GM12878 (cell line): ENCODE measurements at regions not wholly inside any gene's neighbourhood (a gene's known extent, or its start where the extent isn't known, plus 50 kb on each side); places are given as distances from the start of the nearest gene placed in this dataset.

Source experiments
- ATAC-seq: fragments of 200-7000 bp; cut with Tn5 transposase; 3 replicates; pipeline ENCODE4 v1.9.1; 2020; ENCODE audit warnings: mild to moderate bottlenecking, moderate library complexity
- BruUV-seq: library from RNA; stranded (reverse); fragments of 400-500 nt; replicated peaks from 2 replicates; lab custom pipeline; 2021; lab: Mats Ljungman, UMichigan
- CTCF ChIA-PET: fragments of 300-600 bp; sonication (Branson Sonifier 250); formaldehyde crosslinking; extraction: SDS; loops from one replicate; lab custom pipeline; 2021; ENCODE audit warnings: inconsistent platforms; lab: Yijun Ruan, JAX
- POLR2A ChIA-PET: fragments of 350-600 bp; formaldehyde crosslinking; extraction: SDS; loops from one replicate; lab custom pipeline; 2021; ENCODE audit warnings: inconsistent platforms; lab: Charles Lee
- RAD21 ChIA-PET: fragments of 300-600 bp; sonication (Branson Sonifier 250); formaldehyde crosslinking; loops from one replicate; lab custom pipeline; 2023; ENCODE audit warnings: antibody characterized with exemption; ENCODE audit not compliant: unreplicated experiment; lab: Charles Lee
- SMC1A ChIA-PET: fragments of 300-600 bp; sonication (Branson Sonifier 250); formaldehyde crosslinking; loops from one replicate; lab custom pipeline; 2023; ENCODE audit not compliant: unreplicated experiment, uncharacterized antibody; lab: Charles Lee
- DNase-seq: peaks from one replicate; pipeline ENCODE4 v3.0.0-alpha.2; 2011; ENCODE audit warnings: low read depth, low spot score
- FAIRE-seq: peaks from 3 replicates; lab custom pipeline; 2011; peaks lifted over from hg19 to GRCh38; lab: Jason Lieb, UNC
- H2AFZ ChIP-seq: 2 replicates; pipeline ENCODE4 v1.6.0; 2011; ENCODE audit warnings: low read depth, low read length, control low read depth; ENCODE audit not compliant: control insufficient read depth
- H3K27ac ChIP-seq: 2 replicates; pipeline ENCODE4 v1.5.1; 2011; ENCODE audit warnings: control low read depth; ENCODE audit not compliant: control insufficient read depth, insufficient read depth
- H3K27me3 ChIP-seq, 2 experiments: replicated peaks in 1 of 2; 2 replicates each; pipeline versions ENCODE4 v1.6.0 to v1.6.1; 2011; ENCODE audit warnings: low read length in 1 of 2; ENCODE audit not compliant: control insufficient read depth in 2 of 2, insufficient read depth in 2 of 2
- H3K36me3 ChIP-seq, 2 experiments: 2 replicates each; pipeline ENCODE4 v1.5.1; 2011; ENCODE audit warnings: low read length in 1 of 2; ENCODE audit not compliant: control insufficient read depth in 2 of 2, insufficient read depth in 2 of 2
- H3K4me1 ChIP-seq: 2 replicates; pipeline ENCODE4 v1.6.1; 2011; ENCODE audit warnings: mild to moderate bottlenecking, low read length, moderate library complexity, mixed read lengths; ENCODE audit not compliant: control insufficient read depth, insufficient read depth
- H3K4me2 ChIP-seq: 2 replicates; pipeline ENCODE4 v1.6.0; 2011; ENCODE audit warnings: control low read depth; ENCODE audit not compliant: control insufficient read depth, insufficient read depth
- H3K4me3 ChIP-seq: fragments of 200-600 bp; sonication (generic); 2 replicates; pipeline ENCODE4 v1.5.1; 2016
- H3K79me2 ChIP-seq: 2 replicates; pipeline ENCODE4 v1.6.0; 2011; ENCODE audit warnings: low read length; ENCODE audit not compliant: control insufficient read depth, insufficient read depth
- H3K9ac ChIP-seq: 2 replicates; pipeline ENCODE4 v1.8.0; 2011; ENCODE audit warnings: low read length, control low read depth, mixed read lengths; ENCODE audit not compliant: control insufficient read depth, insufficient read depth
- H3K9me3 ChIP-seq: replicated peaks from 3 replicates; pipeline ENCODE4 v1.5.1; 2011; ENCODE audit warnings: mild to moderate bottlenecking, low read length; ENCODE audit not compliant: control insufficient read depth, insufficient read depth
- H4K20me1 ChIP-seq: 2 replicates; pipeline ENCODE4 v1.6.0; 2011; ENCODE audit not compliant: control insufficient read depth, insufficient read depth
- CEBPB ChIP-seq, 2 experiments: fragments of 150-350 bp in 1 of 2; IDR thresholded peaks; 2 replicates each; pipeline ENCODE4 v1.6.1; 2012 to 2014; ENCODE audit warnings: low read depth in 2 of 2, low read length in 2 of 2, borderline replicate concordance in 1 of 2, inconsistent platforms in 1 of 2
- JUND ChIP-seq: IDR thresholded peaks from 2 replicates; pipeline ENCODE4 v1.6.1; 2012; ENCODE audit warnings: low read depth, mild to moderate bottlenecking, low read length, improper control_type of control experiment, moderate library complexity
- MEF2B ChIP-seq: fragments of 450-650 bp; IDR thresholded peaks from 2 replicates; pipeline ENCODE4 v1.6.1; 2018; ENCODE audit warnings: mild to moderate bottlenecking, moderate library complexity; ENCODE audit not compliant: partially characterized antibody, poor library complexity, severe bottlenecking
- NFYB ChIP-seq: IDR thresholded peaks from 2 replicates; pipeline ENCODE4 v1.6.1; 2011; ENCODE audit warnings: low read depth, mild to moderate bottlenecking, low read length, improper control_type of control experiment, moderate library complexity; ENCODE audit not compliant: insufficient read depth
- NR2C2 ChIP-seq: IDR thresholded peaks from 2 replicates; pipeline ENCODE4 v1.6.1; 2011; ENCODE audit warnings: borderline replicate concordance, low read depth; ENCODE audit not compliant: control insufficient read depth, insufficient read length
- POLR2AphosphoS5 ChIP-seq: IDR thresholded peaks from 2 replicates; pipeline ENCODE4 v1.6.1; 2011; ENCODE audit warnings: mild to moderate bottlenecking, low read length, inconsistent platforms
- POU2F2 ChIP-seq: IDR thresholded peaks from 3 replicates; pipeline ENCODE4 v1.6.1; 2011; ENCODE audit warnings: low read depth, mild to moderate bottlenecking, low read length, borderline replicate concordance
- RUNX3 ChIP-seq: IDR thresholded peaks from 2 replicates; pipeline ENCODE4 v1.6.1; 2012; ENCODE audit warnings: low read length, inconsistent platforms
- SMAD1 ChIP-seq: fragments of 450-650 bp; IDR thresholded peaks from 2 replicates; pipeline ENCODE4 v1.6.1; 2018; ENCODE audit warnings: mild to moderate bottlenecking, low read depth; ENCODE audit not compliant: partially characterized antibody
- SRF ChIP-seq, 2 experiments: IDR thresholded peaks; 2 replicates each; pipeline ENCODE4 v1.6.1; 2011; ENCODE audit warnings: low read depth in 2 of 2, low read length in 2 of 2, mild to moderate bottlenecking in 1 of 2, moderate library complexity in 1 of 2
- ZSCAN29 ChIP-seq: fragments of 450-650 bp; IDR thresholded peaks from 2 replicates; pipeline ENCODE4 v1.6.1; 2017; ENCODE audit warnings: mild to moderate bottlenecking, moderate library complexity
- WGBS: methylation state at CpG from one replicate; pipeline ENCODE4 v1.1.6; 2016; ENCODE audit warnings: low lambda C conversion rate; ENCODE audit not compliant: insufficient replicate concordance, insufficient coverage; ENCODE audit errors: missing lambda C conversion rate; 5-methylcytosine and 5-hydroxymethylcytosine counted together
- in situ Hi-C: fragments of 300-500 bp; cut with MboI; formaldehyde crosslinking; loops from 9 replicates; pipeline ENCODE4 v1.14.3; 2018; ENCODE audit warnings: mixed read lengths
- intact Hi-C: fragments of 100-400 bp; cut with micrococcal nuclease; formaldehyde crosslinking; loops from one replicate; pipeline ENCODE4 v1.14.2; 2022; ENCODE audit not compliant: unreplicated experiment
- TF ChIP-seq, protein P1 (sequence below): fragments of 450-650 bp; IDR thresholded peaks from 2 replicates; pipeline ENCODE4 v1.6.1; 2017; ENCODE audit warnings: borderline replicate concordance
- TF ChIP-seq, protein P2 (sequence below): fragments of 450-650 bp; IDR thresholded peaks from 2 replicates; pipeline ENCODE4 v1.6.1; 2016; ENCODE audit warnings: mild to moderate bottlenecking, moderate library complexity, borderline replicate concordance

DNA sequence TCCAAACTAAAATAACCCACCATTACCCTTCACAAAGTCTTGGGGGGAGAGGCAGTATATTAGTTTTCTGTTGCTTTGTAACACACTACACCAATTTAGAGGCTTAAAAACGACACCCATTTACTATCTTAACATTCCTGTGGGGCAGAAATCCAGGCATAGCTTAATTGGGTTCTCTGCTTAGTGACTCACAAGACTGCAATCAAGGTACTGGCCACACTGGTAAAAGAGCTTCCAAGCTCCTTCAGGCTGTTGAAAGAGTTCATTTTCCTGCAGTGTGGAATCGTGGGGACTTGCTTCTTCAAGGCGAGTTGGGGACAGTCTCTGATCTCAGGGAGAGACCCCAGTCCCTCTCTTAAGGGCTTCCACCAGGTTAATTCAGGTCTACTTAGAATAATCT is 139.1 kb downstream of the XPNPEP1 start:
- WGBS, result 1% methylated on average over 3 of the region's 3 CpGs
- no peak for FAIRE-seq
- in situ Hi-C loops (no loop called here), intact Hi-C loops (no loop called here)
- Histone ChIP-seq H3K27me3 (no peaks in the 10 kb centered on the region), H3K36me3 (no peaks in the 10 kb centered on the region), H3K4me1 (no peaks in the 10 kb centered on the region), H3K9me3 (no peaks in the 10 kb centered on the region), H3K27ac (no peak overlapping the region), H4K20me1 (no peaks in the 10 kb centered on the region), H2AFZ (no peak overlapping the region), H3K4me3 (no peak overlapping the region), H3K4me2 (no peak overlapping the region), H3K9ac (no peak overlapping the region), H3K79me2 (no peaks in the 10 kb centered on the region)
- DNase-seq, result no peak
- RAD21 ChIA-PET, result no interaction called here
- no peak for TF ChIP-seq POU2F2
- TF ChIP-seq, protein P1, sequence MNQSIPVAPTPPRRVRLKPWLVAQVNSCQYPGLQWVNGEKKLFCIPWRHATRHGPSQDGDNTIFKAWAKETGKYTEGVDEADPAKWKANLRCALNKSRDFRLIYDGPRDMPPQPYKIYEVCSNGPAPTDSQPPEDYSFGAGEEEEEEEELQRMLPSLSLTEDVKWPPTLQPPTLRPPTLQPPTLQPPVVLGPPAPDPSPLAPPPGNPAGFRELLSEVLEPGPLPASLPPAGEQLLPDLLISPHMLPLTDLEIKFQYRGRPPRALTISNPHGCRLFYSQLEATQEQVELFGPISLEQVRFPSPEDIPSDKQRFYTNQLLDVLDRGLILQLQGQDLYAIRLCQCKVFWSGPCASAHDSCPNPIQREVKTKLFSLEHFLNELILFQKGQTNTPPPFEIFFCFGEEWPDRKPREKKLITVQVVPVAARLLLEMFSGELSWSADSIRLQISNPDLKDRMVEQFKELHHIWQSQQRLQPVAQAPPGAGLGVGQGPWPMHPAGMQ, result no peak
- TF ChIP-seq CEBPB (IDR thresholded peaks at IDR 0.05; ENCODE audit: borderline replicate concordance in 1 of 2, low read depth in 2 of 2, low read length in 2 of 2), result no peak
- no peak for TF ChIP-seq RUNX3
- CTCF ChIA-PET, result interaction anchor here (2.0 kb wide), 1 partner anchor 10 kb away, joined by 13 read pairs; no protein-coding TSS in a partner anchor
- SMC1A ChIA-PET, result no interaction called here
- no TSS peak for BruUV-seq
- ATAC-seq, result no peak
- POLR2A ChIA-PET, result no interaction called here

DNA sequence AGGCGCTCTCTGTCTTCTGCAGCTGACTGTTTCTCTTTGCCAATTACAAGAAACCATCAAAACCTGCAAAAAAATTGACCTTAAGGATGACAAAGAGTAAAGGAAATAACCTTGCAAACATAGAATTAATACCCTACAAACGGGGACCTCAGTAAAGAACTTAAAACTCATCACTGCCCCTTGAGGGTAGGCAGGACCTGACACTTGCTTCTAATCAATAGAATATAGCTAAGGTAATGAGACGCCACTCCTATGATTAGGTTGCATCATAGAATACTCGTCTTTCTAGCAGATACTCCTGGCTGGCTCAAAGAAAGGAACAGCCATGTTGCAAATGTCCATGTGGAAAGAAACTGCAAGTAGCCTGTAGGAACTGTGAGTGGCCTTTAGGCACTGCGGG is 140.0 kb downstream of the XPNPEP1 start:
- no peaks in the 10 kb centered on the region for H3K79me2 ChIP-seq
- no peak overlapping the region for H3K27ac ChIP-seq
- H4K20me1 ChIP-seq, result no peaks in the 10 kb centered on the region
- ChIA-PET CTCF (interaction anchor here (2.0 kb wide), 1 partner anchor 9 kb away, joined by 13 read pairs; no protein-coding TSS in a partner anchor), SMC1A (interaction anchor here (0.8 kb wide), 1 partner anchor 55 kb away, joined by 3 read pairs; no protein-coding TSS in a partner anchor), RAD21 (no interaction called here), POLR2A (no interaction called here)
- H3K36me3 ChIP-seq, result no peaks in the 10 kb centered on the region
- H3K9me3 ChIP-seq, result no peaks in the 10 kb centered on the region
- no peaks in the 10 kb centered on the region for H3K4me1 ChIP-seq
- in situ Hi-C loops, result no loop called here
- H3K9ac ChIP-seq, result no peak overlapping the region
- no peak overlapping the region for H3K4me2 ChIP-seq
- 22% methylated on average over 5 of the region's 5 CpGs for WGBS
- no peak for DNase-seq
- no peak overlapping the region for H2AFZ ChIP-seq
- H3K4me3 ChIP-seq, result no peak overlapping the region
- no peak for ATAC-seq
- H3K27me3 ChIP-seq, result no peaks in the 10 kb centered on the region
- intact Hi-C loops, result no loop called here
- no TSS peak for BruUV-seq
- FAIRE-seq, result no peak
- TF ChIP-seq POLR2AphosphoS5, result no peak
- TF ChIP-seq ZSCAN29, result no peak
- no peak for TF ChIP-seq NR2C2
- TF ChIP-seq, protein P2, sequence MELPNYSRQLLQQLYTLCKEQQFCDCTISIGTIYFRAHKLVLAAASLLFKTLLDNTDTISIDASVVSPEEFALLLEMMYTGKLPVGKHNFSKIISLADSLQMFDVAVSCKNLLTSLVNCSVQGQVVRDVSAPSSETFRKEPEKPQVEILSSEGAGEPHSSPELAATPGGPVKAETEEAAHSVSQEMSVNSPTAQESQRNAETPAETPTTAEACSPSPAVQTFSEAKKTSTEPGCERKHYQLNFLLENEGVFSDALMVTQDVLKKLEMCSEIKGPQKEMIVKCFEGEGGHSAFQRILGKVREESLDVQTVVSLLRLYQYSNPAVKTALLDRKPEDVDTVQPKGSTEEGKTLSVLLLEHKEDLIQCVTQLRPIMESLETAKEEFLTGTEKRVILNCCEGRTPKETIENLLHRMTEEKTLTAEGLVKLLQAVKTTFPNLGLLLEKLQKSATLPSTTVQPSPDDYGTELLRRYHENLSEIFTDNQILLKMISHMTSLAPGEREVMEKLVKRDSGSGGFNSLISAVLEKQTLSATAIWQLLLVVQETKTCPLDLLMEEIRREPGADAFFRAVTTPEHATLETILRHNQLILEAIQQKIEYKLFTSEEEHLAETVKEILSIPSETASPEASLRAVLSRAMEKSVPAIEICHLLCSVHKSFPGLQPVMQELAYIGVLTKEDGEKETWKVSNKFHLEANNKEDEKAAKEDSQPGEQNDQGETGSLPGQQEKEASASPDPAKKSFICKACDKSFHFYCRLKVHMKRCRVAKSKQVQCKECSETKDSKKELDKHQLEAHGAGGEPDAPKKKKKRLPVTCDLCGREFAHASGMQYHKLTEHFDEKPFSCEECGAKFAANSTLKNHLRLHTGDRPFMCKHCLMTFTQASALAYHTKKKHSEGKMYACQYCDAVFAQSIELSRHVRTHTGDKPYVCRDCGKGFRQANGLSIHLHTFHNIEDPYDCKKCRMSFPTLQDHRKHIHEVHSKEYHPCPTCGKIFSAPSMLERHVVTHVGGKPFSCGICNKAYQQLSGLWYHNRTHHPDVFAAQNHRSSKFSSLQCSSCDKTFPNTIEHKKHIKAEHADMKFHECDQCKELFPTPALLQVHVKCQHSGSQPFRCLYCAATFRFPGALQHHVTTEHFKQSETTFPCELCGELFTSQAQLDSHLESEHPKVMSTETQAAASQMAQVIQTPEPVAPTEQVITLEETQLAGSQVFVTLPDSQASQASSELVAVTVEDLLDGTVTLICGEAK, result no peak
- TF ChIP-seq SMAD1, result no peak
- no peak for TF ChIP-seq NFYB
- no peak for TF ChIP-seq JUND
- no peak for TF ChIP-seq SRF (IDR thresholded peaks at IDR 0.05; ENCODE audit: low read depth in 2 of 2, low read length in 2 of 2)
- no peak for TF ChIP-seq MEF2B
